ENCODE measurements at regions not wholly inside any gene's neighbourhood (a gene's known extent, or its start where the extent isn't known, plus 50 kb on each side); places are given as distances from the start of the nearest gene placed in this dataset.
A peak's percentile ranks its signal among the peaks of the same experiment; 100 is the strongest.

GRCh38 chr11:70574725-70575347 is 176.5 kb downstream of the CTTN start:
- no peaks in the 10 kb centered on the region for H3K9me3 ChIP-seq (ENCODE audit: control insufficient read depth in 4 of 4, low read length in 3 of 4)
- H3K36me3 ChIP-seq (ENCODE audit: control insufficient read depth in 4 of 4, insufficient read depth in 3 of 4, low read depth in 1 of 4, low read length in 3 of 4): no peaks in the 10 kb centered on the region
- no peak for DNase-seq (ENCODE audit: low spot score)
- H3K4me3 ChIP-seq (ENCODE audit: low read depth in 1 of 3, low read length in 3 of 3): no peak overlapping the region
- H3K27ac ChIP-seq (ENCODE audit: low read depth in 1 of 2, low read length in 2 of 2): no peak overlapping the region
- peak; percentile 67 to 80 for TF ChIP-seq RXRA (IDR thresholded peaks at IDR 0.05)
- TF ChIP-seq SP1 (IDR thresholded peaks at IDR 0.05): peak; percentile 16
- peak; percentile 75 to 81 for TF ChIP-seq HNF4A (conservative IDR thresholded peaks at IDR 0.05)
- no peak for TF ChIP-seq GABPA (IDR thresholded peaks at IDR 0.05 in 1 of 2, conservative IDR thresholded peaks at IDR 0.05 in 1 of 2)
- TF ChIP-seq RAD21 (IDR thresholded peaks at IDR 0.05): no peak
- peak in 1 of 2 donors; percentile 9 for TF ChIP-seq EGR1 (IDR thresholded peaks at IDR 0.05; ENCODE audit: low read depth in 2 of 2)
- no peaks in the 10 kb centered on the region for H3K27me3 ChIP-seq (ENCODE audit: control insufficient read depth in 4 of 4, insufficient read depth in 4 of 4, low read length in 3 of 4)
- H3K9ac ChIP-seq (ENCODE audit: low read depth in 1 of 2, low read length in 2 of 2): no peak overlapping the region
- 71% methylated on average over 12 of the region's 12 CpGs for WGBS
- peaks cover 3 to 11% (median 7%) of the 10 kb centered on the region in 4 donors for H3K4me1 ChIP-seq (ENCODE audit: control insufficient read depth in 4 of 4, insufficient read depth in 4 of 4, low read length in 3 of 4)

- WGBS: 75% methylated on average over 12 of the region's 12 CpGs
- TF ChIP-seq ATF3 (IDR thresholded peaks at IDR 0.05) (no peak), HNF4G (IDR thresholded peaks at IDR 0.05) (no peak), YY1 (IDR thresholded peaks at IDR 0.05) (no peak), MAX (IDR thresholded peaks at IDR 0.05) (no peak), EGR1 (IDR thresholded peaks at IDR 0.05; ENCODE audit: low read depth in 2 of 2) (peak in 1 of 2 donors; percentile 3), HNF4A (conservative IDR thresholded peaks at IDR 0.05) (peak in 1 of 2 donors; percentile 40), FOXA1 (IDR thresholded peaks at IDR 0.05) (no peak), RXRA (IDR thresholded peaks at IDR 0.05) (peak in 1 of 2 donors; percentile 46), NR2F2 (IDR thresholded peaks at IDR 0.05) (no peak), SP1 (IDR thresholded peaks at IDR 0.05) (peak; percentile 18)
Observed at GRCh38 chr11:70575396-70576060, 177.2 kb downstream of the CTTN start.

GRCh38 chr11:70577258-70577603 is 178.9 kb downstream of the CTTN start:
- Histone ChIP-seq H3K4me1 (ENCODE audit: control insufficient read depth in 4 of 4, insufficient read depth in 4 of 4, low read length in 3 of 4) (peaks cover 3 to 11% (median 7%) of the 10 kb centered on the region in 4 donors), H3K9me3 (ENCODE audit: control insufficient read depth in 4 of 4, low read length in 3 of 4) (no peaks in the 10 kb centered on the region), H3K27me3 (ENCODE audit: control insufficient read depth in 4 of 4, insufficient read depth in 4 of 4, low read length in 3 of 4) (no peaks in the 10 kb centered on the region), H3K9ac (ENCODE audit: low read depth in 1 of 2, low read length in 2 of 2) (no peak overlapping the region), H3K27ac (ENCODE audit: low read depth in 1 of 2, low read length in 2 of 2) (no peak overlapping the region), H3K36me3 (ENCODE audit: control insufficient read depth in 4 of 4, insufficient read depth in 3 of 4, low read depth in 1 of 4, low read length in 3 of 4) (no peaks in the 10 kb centered on the region), H3K4me3 (ENCODE audit: low read depth in 1 of 3, low read length in 3 of 3) (no peak overlapping the region)
- WGBS: 87% methylated on average over 7 of the region's 7 CpGs
- DNase-seq (ENCODE audit: low spot score): no peak
- TF ChIP-seq SP1 (IDR thresholded peaks at IDR 0.05) (no peak), ATF3 (IDR thresholded peaks at IDR 0.05) (no peak), TAF1 (conservative IDR thresholded peaks at IDR 0.05) (no peak), RXRA (IDR thresholded peaks at IDR 0.05) (no peak), NR2F2 (IDR thresholded peaks at IDR 0.05) (no peak), ZBTB33 (IDR thresholded peaks at IDR 0.05) (no peak), EGR1 (IDR thresholded peaks at IDR 0.05; ENCODE audit: low read depth in 2 of 2) (no peak), GABPA (IDR thresholded peaks at IDR 0.05 in 1 of 2, conservative IDR thresholded peaks at IDR 0.05 in 1 of 2) (no peak), FOXA2 (IDR thresholded peaks at IDR 0.05) (no peak)

More at GRCh38 chr11:70575396-70576060, 177.2 kb downstream of the CTTN start:
- DNase-seq (ENCODE audit: low spot score): no peak
- H3K4me3 ChIP-seq (ENCODE audit: low read depth in 1 of 3, low read length in 3 of 3): no peak overlapping the region
- no peaks in the 10 kb centered on the region for H3K27me3 ChIP-seq (ENCODE audit: control insufficient read depth in 4 of 4, insufficient read depth in 4 of 4, low read length in 3 of 4)
- peaks cover 3 to 11% (median 7%) of the 10 kb centered on the region in 4 donors for H3K4me1 ChIP-seq (ENCODE audit: control insufficient read depth in 4 of 4, insufficient read depth in 4 of 4, low read length in 3 of 4)
- no peak overlapping the region for H3K27ac ChIP-seq (ENCODE audit: low read depth in 1 of 2, low read length in 2 of 2)
- H3K36me3 ChIP-seq (ENCODE audit: control insufficient read depth in 4 of 4, insufficient read depth in 3 of 4, low read depth in 1 of 4, low read length in 3 of 4): no peaks in the 10 kb centered on the region
- H3K9ac ChIP-seq (ENCODE audit: low read depth in 1 of 2, low read length in 2 of 2): no peak overlapping the region
- H3K9me3 ChIP-seq (ENCODE audit: control insufficient read depth in 4 of 4, low read length in 3 of 4): no peaks in the 10 kb centered on the region

Data from liver (tissue), 7 donors.